Bronchial epithelial cell (primary cell): ENCODE measurements at regions not wholly inside any gene's neighbourhood (a gene's known extent, or its start where the extent isn't known, plus 50 kb on each side); places are given as distances from the start of the nearest gene placed in this dataset.

ENCODE experiments used
- DNase-seq: peaks from one replicate; pipeline ENCODE4 v3.0.0-alpha.2; 2010; ENCODE audit warnings: low read depth
- FAIRE-seq: peaks from 2 replicates; lab custom pipeline; 2011; peaks lifted over from hg19 to GRCh38; lab: Jason Lieb, UNC
- H3K27me3 ChIP-seq: 2 replicates; pipeline ENCODE4 v1.5.1; 2011; ENCODE audit warnings: low read length; ENCODE audit not compliant: control insufficient read depth, insufficient read depth
- H3K36me3 ChIP-seq: 2 replicates; pipeline ENCODE4 v1.5.1; 2011; ENCODE audit warnings: low read length; ENCODE audit not compliant: control insufficient read depth, insufficient read depth
- H3K4me3 ChIP-seq: 2 replicates; pipeline ENCODE4 v1.5.1; 2011; ENCODE audit warnings: mild to moderate bottlenecking, low read depth, low read length, control low read depth
- TF ChIP-seq, protein P1 (sequence below): IDR thresholded peaks from 2 replicates; pipeline ENCODE4 v1.5.1; 2011; ENCODE audit warnings: mild to moderate bottlenecking, moderate library complexity, low read length, control low read depth, inconsistent platforms; ENCODE audit not compliant: insufficient read depth, severe bottlenecking

DNA sequence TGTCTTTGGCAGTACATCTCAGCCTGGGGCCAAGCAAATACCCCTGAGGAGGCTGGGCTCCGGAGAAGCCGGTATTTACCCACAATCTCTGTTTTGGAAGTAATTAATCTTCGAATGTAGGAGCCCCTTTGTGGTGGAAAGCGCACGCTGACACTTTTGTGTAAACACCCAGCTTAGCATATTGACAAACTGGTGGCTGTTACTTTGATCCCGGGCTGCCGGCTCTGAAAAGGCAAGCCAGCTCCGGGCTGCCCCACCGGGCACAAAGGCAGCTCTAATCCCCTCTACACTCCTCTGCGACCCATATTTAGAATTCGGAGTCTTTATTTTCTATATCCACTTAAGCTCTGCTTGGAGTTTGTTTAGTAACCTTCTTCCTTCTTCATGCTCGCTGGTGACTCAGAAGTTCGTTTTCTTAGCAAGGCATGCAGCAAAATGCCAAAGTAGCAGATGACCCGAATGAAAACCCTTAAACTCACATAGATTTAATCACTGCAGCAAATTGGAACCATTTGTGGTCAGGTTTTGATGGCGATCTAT, 144.0 kb upstream of the IRX3 start:
- Histone ChIP-seq H3K27me3 (no peaks in the 10 kb centered on the region), H3K36me3 (no peaks in the 10 kb centered on the region), H3K4me3 (no peak overlapping the region)
- FAIRE-seq (no peak), DNase-seq (peak; percentile 48)
- TF ChIP-seq, protein P1, sequence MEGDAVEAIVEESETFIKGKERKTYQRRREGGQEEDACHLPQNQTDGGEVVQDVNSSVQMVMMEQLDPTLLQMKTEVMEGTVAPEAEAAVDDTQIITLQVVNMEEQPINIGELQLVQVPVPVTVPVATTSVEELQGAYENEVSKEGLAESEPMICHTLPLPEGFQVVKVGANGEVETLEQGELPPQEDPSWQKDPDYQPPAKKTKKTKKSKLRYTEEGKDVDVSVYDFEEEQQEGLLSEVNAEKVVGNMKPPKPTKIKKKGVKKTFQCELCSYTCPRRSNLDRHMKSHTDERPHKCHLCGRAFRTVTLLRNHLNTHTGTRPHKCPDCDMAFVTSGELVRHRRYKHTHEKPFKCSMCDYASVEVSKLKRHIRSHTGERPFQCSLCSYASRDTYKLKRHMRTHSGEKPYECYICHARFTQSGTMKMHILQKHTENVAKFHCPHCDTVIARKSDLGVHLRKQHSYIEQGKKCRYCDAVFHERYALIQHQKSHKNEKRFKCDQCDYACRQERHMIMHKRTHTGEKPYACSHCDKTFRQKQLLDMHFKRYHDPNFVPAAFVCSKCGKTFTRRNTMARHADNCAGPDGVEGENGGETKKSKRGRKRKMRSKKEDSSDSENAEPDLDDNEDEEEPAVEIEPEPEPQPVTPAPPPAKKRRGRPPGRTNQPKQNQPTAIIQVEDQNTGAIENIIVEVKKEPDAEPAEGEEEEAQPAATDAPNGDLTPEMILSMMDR = no peak

DNA sequence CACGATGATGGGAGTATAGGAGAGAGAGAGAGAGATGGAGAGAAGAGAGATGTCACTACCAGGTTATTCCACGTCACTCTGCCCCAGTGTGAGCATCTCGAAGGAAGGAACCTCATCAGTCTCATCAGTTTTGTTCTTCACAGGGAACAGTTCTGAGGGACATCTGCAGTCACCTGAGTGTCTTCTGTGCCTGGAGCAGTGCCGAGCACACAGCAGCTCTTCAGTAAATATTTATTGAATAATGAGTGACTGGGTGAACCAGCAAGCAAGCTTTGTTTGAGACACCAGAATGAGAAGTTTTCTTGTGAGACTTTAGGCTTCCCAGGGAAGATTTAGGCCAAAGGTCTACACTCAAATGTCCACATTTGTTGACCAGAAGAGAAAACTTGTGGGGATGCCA, 142.4 kb upstream of the IRX3 start:
- Histone ChIP-seq H3K27me3 (no peaks in the 10 kb centered on the region), H3K4me3 (no peak overlapping the region), H3K36me3 (no peaks in the 10 kb centered on the region)
- TF ChIP-seq, protein P1 = no peak
- DNase-seq (no peak), FAIRE-seq (no peak)

DNA sequence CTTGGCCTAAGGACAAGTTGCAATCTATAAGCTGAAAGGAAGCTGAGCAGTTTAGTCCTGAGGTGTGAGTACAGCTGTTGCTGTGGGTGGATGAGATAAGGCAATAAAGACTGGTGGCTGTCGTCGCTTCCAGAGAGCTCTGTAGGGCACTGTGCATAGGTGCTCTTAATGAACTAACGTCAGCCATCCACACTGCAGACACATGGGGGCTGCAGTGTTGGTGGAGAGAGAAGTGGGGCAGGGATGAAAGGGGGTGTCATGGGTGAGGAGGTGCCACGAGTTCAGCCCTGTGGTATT, 139.9 kb upstream of the IRX3 start:
- TF ChIP-seq, protein P1 = no peak
- FAIRE-seq (no peak), DNase-seq (no peak)
- H3K36me3 ChIP-seq = no peaks in the 10 kb centered on the region
- no peaks in the 10 kb centered on the region for H3K27me3 ChIP-seq
- H3K4me3 ChIP-seq = no peak overlapping the region

DNA sequence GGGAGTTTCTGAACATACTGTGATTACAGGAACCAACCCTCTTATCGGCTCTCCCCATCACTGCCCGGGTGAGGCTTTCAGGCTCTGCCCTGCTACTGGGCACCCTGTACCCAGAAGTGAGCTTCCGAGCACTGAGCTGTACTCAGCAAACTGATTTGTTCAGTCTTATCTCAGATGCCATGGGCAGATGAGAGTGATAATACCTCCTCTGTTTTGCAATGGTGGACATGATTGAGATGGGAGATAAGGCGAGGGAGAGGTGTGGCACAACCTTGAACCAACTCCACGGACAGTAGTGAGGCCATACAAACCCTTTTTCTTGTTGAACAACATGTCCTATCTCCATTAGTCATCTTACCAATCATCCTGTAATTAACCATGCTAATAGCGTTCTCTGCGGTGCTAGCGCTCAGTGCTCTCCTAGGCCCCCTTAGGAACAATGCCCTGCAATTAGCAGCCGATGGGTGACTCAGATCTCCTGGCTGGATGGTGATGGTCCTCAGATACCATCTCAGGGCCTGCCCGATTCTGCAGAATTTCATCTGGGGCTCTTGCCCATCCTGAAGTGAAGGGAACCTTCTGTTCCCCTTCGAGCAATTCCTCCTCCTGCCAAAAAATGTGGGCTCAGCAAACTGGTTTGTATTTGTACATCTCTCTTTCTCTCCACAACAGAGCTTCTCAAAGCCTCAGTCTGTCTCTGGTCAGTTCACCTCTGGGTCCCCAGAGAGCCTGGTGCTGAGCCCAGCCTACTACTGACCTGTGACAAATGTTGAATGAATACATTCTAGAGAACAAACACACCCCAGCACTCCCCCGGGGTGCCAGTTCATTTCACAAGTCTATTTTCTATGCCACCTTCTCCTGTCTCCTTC, 139.3 kb upstream of the IRX3 start:
- H3K4me3 ChIP-seq = no peak overlapping the region
- H3K27me3 ChIP-seq = no peaks in the 10 kb centered on the region
- FAIRE-seq = peak; percentile 64
- DNase-seq = no peak
- TF ChIP-seq, protein P1 = no peak
- H3K36me3 ChIP-seq = no peaks in the 10 kb centered on the region

DNA sequence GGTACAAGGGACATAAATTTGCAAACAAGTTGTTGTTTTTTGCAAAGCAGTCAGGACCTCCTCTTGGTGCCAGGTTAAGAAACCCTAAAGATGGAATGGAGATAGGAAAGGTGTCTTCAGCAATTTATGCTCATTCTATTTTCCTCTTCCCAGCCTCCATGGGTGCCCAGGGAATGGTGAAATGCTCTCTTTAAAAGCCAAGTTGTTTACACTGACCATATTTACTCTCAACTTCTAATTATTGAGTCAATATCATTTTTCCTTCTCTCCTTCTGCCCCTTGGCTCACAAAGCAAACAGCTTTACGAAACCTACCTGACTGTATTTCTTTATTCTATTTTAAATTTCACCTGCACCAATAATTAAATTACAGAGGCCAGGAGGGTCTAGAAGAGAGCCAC, 138.5 kb upstream of the IRX3 start:
- Histone ChIP-seq H3K36me3 (no peaks in the 10 kb centered on the region), H3K27me3 (no peaks in the 10 kb centered on the region), H3K4me3 (no peak overlapping the region)
- TF ChIP-seq, protein P1 = no peak
- no peak for DNase-seq
- FAIRE-seq = no peak
